ENCODE measurements at regions not wholly inside any gene's neighbourhood (a gene's known extent, or its start where the extent isn't known, plus 50 kb on each side); places are given as distances from the start of the nearest gene placed in this dataset.
"Not testable (repeated sequence)": the region's sequence is repeated elsewhere in the genome, so short reads cannot be mapped to it uniquely, and the experiment has no call there.

GRCh38 chr6:138671351-138671750 is 102.2 kb upstream of the CCDC28A start:
- Mint-ChIP-seq H3K4me3 (ENCODE audit: unreplicated experiment) (no peak overlapping the region), H3K36me3 (ENCODE audit: insufficient read depth, unreplicated experiment) (no peaks in the 10 kb centered on the region), H3K27me3 (ENCODE audit: insufficient read depth, unreplicated experiment) (no peaks in the 10 kb centered on the region), H3K4me1 (ENCODE audit: low read depth, unreplicated experiment) (no peaks in the 10 kb centered on the region), H3K27ac (ENCODE audit: unreplicated experiment) (no peak overlapping the region), H3K9me3 (ENCODE audit: unreplicated experiment) (no peaks in the 10 kb centered on the region)
- no peak for DNase-seq
- no peaks in the 10 kb centered on the region for H3K27me3 ChIP-seq (replicated peaks; ENCODE audit: control insufficient read depth, insufficient read depth, low read length)
- BruUV-seq (replicated peaks): no TSS peak
- ChIA-PET CTCF (no interaction called here), POLR2A (no interaction called here)
- no peak overlapping the region for H3K4me3 ChIP-seq (ENCODE audit: low read depth, low read length)
- TF ChIP-seq, protein P1, sequence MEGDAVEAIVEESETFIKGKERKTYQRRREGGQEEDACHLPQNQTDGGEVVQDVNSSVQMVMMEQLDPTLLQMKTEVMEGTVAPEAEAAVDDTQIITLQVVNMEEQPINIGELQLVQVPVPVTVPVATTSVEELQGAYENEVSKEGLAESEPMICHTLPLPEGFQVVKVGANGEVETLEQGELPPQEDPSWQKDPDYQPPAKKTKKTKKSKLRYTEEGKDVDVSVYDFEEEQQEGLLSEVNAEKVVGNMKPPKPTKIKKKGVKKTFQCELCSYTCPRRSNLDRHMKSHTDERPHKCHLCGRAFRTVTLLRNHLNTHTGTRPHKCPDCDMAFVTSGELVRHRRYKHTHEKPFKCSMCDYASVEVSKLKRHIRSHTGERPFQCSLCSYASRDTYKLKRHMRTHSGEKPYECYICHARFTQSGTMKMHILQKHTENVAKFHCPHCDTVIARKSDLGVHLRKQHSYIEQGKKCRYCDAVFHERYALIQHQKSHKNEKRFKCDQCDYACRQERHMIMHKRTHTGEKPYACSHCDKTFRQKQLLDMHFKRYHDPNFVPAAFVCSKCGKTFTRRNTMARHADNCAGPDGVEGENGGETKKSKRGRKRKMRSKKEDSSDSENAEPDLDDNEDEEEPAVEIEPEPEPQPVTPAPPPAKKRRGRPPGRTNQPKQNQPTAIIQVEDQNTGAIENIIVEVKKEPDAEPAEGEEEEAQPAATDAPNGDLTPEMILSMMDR (IDR thresholded peaks at IDR 0.05; ENCODE audit: insufficient read depth in 1 of 2, low read depth in 1 of 2, low read length in 1 of 2, severe bottlenecking in 1 of 2, unreplicated experiment in 1 of 2): no peak
- H3K4me1 ChIP-seq: no peaks in the 10 kb centered on the region
- no peaks in the 10 kb centered on the region for H3K36me3 ChIP-seq (ENCODE audit: control insufficient read depth, insufficient read depth, low read length)
- H3K9me3 ChIP-seq: no peaks in the 10 kb centered on the region
- intact Hi-C loops (cut with micrococcal nuclease; ENCODE audit: unreplicated experiment): no loop called here

GRCh38 chr6:138673346-138674014 is 100.1 kb upstream of the CCDC28A start:
- H3K4me1 ChIP-seq: no peaks in the 10 kb centered on the region
- ChIA-PET CTCF (interaction anchor here (0.8 kb wide), 1 partner anchor 95 kb away, joined by 5 read pairs; no protein-coding TSS in a partner anchor), POLR2A (no interaction called here)
- H3K36me3 Mint-ChIP-seq (ENCODE audit: insufficient read depth, unreplicated experiment): no peaks in the 10 kb centered on the region
- H3K27me3 ChIP-seq (replicated peaks; ENCODE audit: control insufficient read depth, insufficient read depth, low read length): no peaks in the 10 kb centered on the region
- intact Hi-C loops (cut with micrococcal nuclease; ENCODE audit: unreplicated experiment): no loop called here
- H3K36me3 ChIP-seq (ENCODE audit: control insufficient read depth, insufficient read depth, low read length): no peaks in the 10 kb centered on the region
- no TSS peak for BruUV-seq (replicated peaks)
- no peaks in the 10 kb centered on the region for H3K9me3 Mint-ChIP-seq (ENCODE audit: unreplicated experiment)
- no peak overlapping the region for H3K4me3 Mint-ChIP-seq (ENCODE audit: unreplicated experiment)
- no peak for DNase-seq
- H3K4me3 ChIP-seq (ENCODE audit: low read depth, low read length): no peak overlapping the region
- TF ChIP-seq, protein P1 (IDR thresholded peaks at IDR 0.05; ENCODE audit: insufficient read depth in 1 of 2, low read depth in 1 of 2, low read length in 1 of 2, severe bottlenecking in 1 of 2, unreplicated experiment in 1 of 2): no peak
- no peaks in the 10 kb centered on the region for H3K27me3 Mint-ChIP-seq (ENCODE audit: insufficient read depth, unreplicated experiment)
- no peak overlapping the region for H3K27ac Mint-ChIP-seq (ENCODE audit: unreplicated experiment)
- H3K9me3 ChIP-seq: no peaks in the 10 kb centered on the region
- no peaks in the 10 kb centered on the region for H3K4me1 Mint-ChIP-seq (ENCODE audit: low read depth, unreplicated experiment)

DNA sequence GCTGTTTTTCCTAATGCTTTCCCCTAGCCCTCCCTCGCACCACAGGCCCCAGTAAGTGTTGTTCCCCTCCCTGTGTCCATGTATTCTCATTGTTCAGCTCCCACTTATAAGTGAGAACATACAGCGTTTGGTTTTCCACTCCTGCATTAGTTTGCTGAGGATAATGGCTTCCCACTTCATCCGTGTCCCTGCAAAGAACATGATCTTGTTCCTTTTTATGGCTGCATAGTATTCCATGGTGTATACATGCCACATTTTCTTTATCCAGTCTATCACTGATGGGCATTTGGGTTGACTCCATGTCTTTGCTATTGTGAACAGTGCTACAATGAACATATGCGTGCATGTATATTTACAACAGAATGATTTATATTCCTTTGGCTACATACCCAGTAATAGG is 99.1 kb upstream of the CCDC28A start:
- H3K27me3 ChIP-seq (replicated peaks; ENCODE audit: control insufficient read depth, insufficient read depth, low read length); CTCF ChIA-PET; H3K36me3 ChIP-seq (ENCODE audit: control insufficient read depth, insufficient read depth, low read length); H3K27ac Mint-ChIP-seq (ENCODE audit: unreplicated experiment); H3K4me1 ChIP-seq; H3K9me3 Mint-ChIP-seq (ENCODE audit: unreplicated experiment); H3K4me3 ChIP-seq (ENCODE audit: low read depth, low read length); H3K36me3 Mint-ChIP-seq (ENCODE audit: insufficient read depth, unreplicated experiment); BruUV-seq (replicated peaks); H3K4me3 Mint-ChIP-seq (ENCODE audit: unreplicated experiment); H3K4me1 Mint-ChIP-seq (ENCODE audit: low read depth, unreplicated experiment); H3K27me3 Mint-ChIP-seq (ENCODE audit: insufficient read depth, unreplicated experiment); intact Hi-C loops (cut with micrococcal nuclease; ENCODE audit: unreplicated experiment); H3K9me3 ChIP-seq; POLR2A ChIA-PET; DNase-seq: not testable (repeated sequence)

- H3K4me1 Mint-ChIP-seq (ENCODE audit: low read depth, unreplicated experiment): no peaks in the 10 kb centered on the region
- no peaks in the 10 kb centered on the region for H3K27me3 ChIP-seq (replicated peaks; ENCODE audit: control insufficient read depth, insufficient read depth, low read length)
- no TSS peak for BruUV-seq (replicated peaks)
- TF ChIP-seq, protein P1 (IDR thresholded peaks at IDR 0.05; ENCODE audit: insufficient read depth in 1 of 2, low read depth in 1 of 2, low read length in 1 of 2, severe bottlenecking in 1 of 2, unreplicated experiment in 1 of 2): no peak
- H3K27ac Mint-ChIP-seq (ENCODE audit: unreplicated experiment): no peak overlapping the region
- no peaks in the 10 kb centered on the region for H3K36me3 ChIP-seq (ENCODE audit: control insufficient read depth, insufficient read depth, low read length)
- H3K4me3 ChIP-seq (ENCODE audit: low read depth, low read length): no peak overlapping the region
- no peaks in the 10 kb centered on the region for H3K4me1 ChIP-seq
- POLR2A ChIA-PET: no interaction called here
- DNase-seq: no peak
- CTCF ChIA-PET: no interaction called here
- no peaks in the 10 kb centered on the region for H3K9me3 ChIP-seq
- no peaks in the 10 kb centered on the region for H3K9me3 Mint-ChIP-seq (ENCODE audit: unreplicated experiment)
- intact Hi-C loops (cut with micrococcal nuclease; ENCODE audit: unreplicated experiment): no loop called here
- H3K4me3 Mint-ChIP-seq (ENCODE audit: unreplicated experiment): no peak overlapping the region
- H3K27me3 Mint-ChIP-seq (ENCODE audit: insufficient read depth, unreplicated experiment): no peaks in the 10 kb centered on the region
- H3K36me3 Mint-ChIP-seq (ENCODE audit: insufficient read depth, unreplicated experiment): no peaks in the 10 kb centered on the region
Measured at GRCh38 chr6:138677538-138677937, 96.0 kb upstream of the CCDC28A start.

All from Caco-2 (cell line).